Testis (tissue), 2 donors: ENCODE measurements at regions not wholly inside any gene's neighbourhood (a gene's known extent, or its start where the extent isn't known, plus 50 kb on each side); places are given as distances from the start of the nearest gene placed in this dataset.

Source experiments
- DNase-seq: peaks from one replicate; pipeline ENCODE4 v3.0.0-alpha.2; 2019
- H3K27ac ChIP-seq, 2 donors: fragments of 200-600 bp; sonication (generic); one replicate each; pipeline ENCODE4 v1.5.1; 2019
- H3K27me3 ChIP-seq: fragments of 200-600 bp; sonication (generic); one replicate; pipeline ENCODE4 v1.5.1; 2019
- H3K36me3 ChIP-seq: fragments of 200-600 bp; sonication (generic); one replicate; pipeline ENCODE4 v1.5.1; 2017; ENCODE audit warnings: low read depth; ENCODE audit errors: missing control alignments
- H3K4me1 ChIP-seq: fragments of 200-600 bp; sonication (generic); one replicate; pipeline ENCODE4 v1.5.1; 2019
- H3K4me3 ChIP-seq, 2 donors: fragments of 200-600 bp; sonication (generic); one replicate each; pipeline ENCODE4 v1.5.1; 2017 to 2019
- H3K9me3 ChIP-seq: fragments of 200-600 bp; sonication (generic); one replicate; pipeline ENCODE4 v1.5.1; 2017
- CTCF ChIP-seq, 3 experiments: fragments of 450-650 bp in 2 of 3; fragments of 200-600 bp in 1 of 3; sonication (generic) in 1 of 3; IDR thresholded peaks; one replicate each; pipeline ENCODE4 v1.5.1; 2016 to 2019; ENCODE audit warnings: antibody characterized with exemption in 3 of 3, mild to moderate bottlenecking in 2 of 3, moderate library complexity in 1 of 3
- POLR2A ChIP-seq: fragments of 450-650 bp; IDR thresholded peaks from one replicate; pipeline ENCODE4 v1.6.1; 2017; ENCODE audit warnings: antibody characterized with exemption, mild to moderate bottlenecking, moderate library complexity
- WGBS, 2 donors: methylation state at CpG; one replicate each; pipeline ENCODE4 v1.1.5; 2018; 5-methylcytosine and 5-hydroxymethylcytosine counted together
- intact Hi-C: fragments of 100-400 bp; cut with DNase I; formaldehyde crosslinking; loops from one replicate; pipeline ENCODE4 v1.15.1; 2023; ENCODE audit warnings: low total_unique reads

GRCh38 chr16:81185416-81185815 lies 53.1 kb upstream of the BCO1 start:
- DNase-seq, result no peak
- TF ChIP-seq CTCF (IDR thresholded peaks at IDR 0.05), result no peak
- no peak for TF ChIP-seq POLR2A
- WGBS, 2 donors, result 91 to 96% methylated on average over 8 to 10 of the region's 10 CpGs
- no peaks in the 10 kb centered on the region for H3K36me3 ChIP-seq
- no peaks in the 10 kb centered on the region for H3K27me3 ChIP-seq
- no peaks in the 10 kb centered on the region for H3K4me1 ChIP-seq
- H3K27ac ChIP-seq, result no peak overlapping the region
- no peaks in the 10 kb centered on the region for H3K9me3 ChIP-seq
- intact Hi-C loops, result no loop called here
- H3K4me3 ChIP-seq, result no peak overlapping the region

- 33 to 37% methylated on average over 12 to 13 of the region's 13 CpGs for WGBS, 2 donors
- intact Hi-C loops, result no loop called here
- no peak overlapping the region for H3K4me3 ChIP-seq
- no peaks in the 10 kb centered on the region for H3K4me1 ChIP-seq
- no peaks in the 10 kb centered on the region for H3K9me3 ChIP-seq
- no peaks in the 10 kb centered on the region for H3K27me3 ChIP-seq
- DNase-seq, result peak; percentile 87
- no peak for TF ChIP-seq POLR2A
- H3K27ac ChIP-seq, result peak overlapping the region in 1 of 2 donors; percentile 79
- no peaks in the 10 kb centered on the region for H3K36me3 ChIP-seq
These were observed 57.3 kb upstream of the BCO1 start for GRCh38 chr16:81181013-81181720.

- DNase-seq, result no peak
- no peaks in the 10 kb centered on the region for H3K4me1 ChIP-seq
- H3K9me3 ChIP-seq, result no peaks in the 10 kb centered on the region
- intact Hi-C loops, result no loop called here
- H3K27ac ChIP-seq, result peak overlapping the region in 1 of 2 donors; percentile 79
- no peaks in the 10 kb centered on the region for H3K36me3 ChIP-seq
- TF ChIP-seq POLR2A (no peak), CTCF (IDR thresholded peaks at IDR 0.05) (no peak)
- 64 to 75% methylated on average over 6 of the region's 6 CpGs for WGBS, 2 donors
- H3K4me3 ChIP-seq, result no peak overlapping the region
- no peaks in the 10 kb centered on the region for H3K27me3 ChIP-seq
These were observed 57.9 kb upstream of the BCO1 start for GRCh38 chr16:81180578-81180977.

- DNase-seq, result no peak
- Histone ChIP-seq H3K36me3 (no peaks in the 10 kb centered on the region), H3K27me3 (no peaks in the 10 kb centered on the region), H3K9me3 (no peaks in the 10 kb centered on the region), H3K4me3 (no peak overlapping the region), H3K27ac (no peak overlapping the region), H3K4me1 (no peaks in the 10 kb centered on the region)
- 85 to 91% methylated on average over 7 of the region's 7 CpGs for WGBS, 2 donors
- intact Hi-C loops, result no loop called here
- TF ChIP-seq CTCF (IDR thresholded peaks at IDR 0.05), result no peak
- TF ChIP-seq POLR2A, result no peak
These were observed 59.3 kb upstream of the BCO1 start for GRCh38 chr16:81179219-81179618.

GRCh38 chr16:81175325-81175891 lies 63.1 kb upstream of the BCO1 start:
- TF ChIP-seq POLR2A (no peak), CTCF (IDR thresholded peaks at IDR 0.05) (no peak)
- 77 to 92% methylated on average over 6 to 7 of the region's 7 CpGs for WGBS, 2 donors
- intact Hi-C loops, result no loop called here
- H3K27ac ChIP-seq, result no peak overlapping the region
- no peaks in the 10 kb centered on the region for H3K9me3 ChIP-seq
- H3K4me1 ChIP-seq, result no peaks in the 10 kb centered on the region
- no peaks in the 10 kb centered on the region for H3K27me3 ChIP-seq
- H3K4me3 ChIP-seq, result no peak overlapping the region
- H3K36me3 ChIP-seq, result no peaks in the 10 kb centered on the region
- DNase-seq, result no peak
